SJCRH30 (cell line): ENCODE measurements at regions not wholly inside any gene's neighbourhood (a gene's known extent, or its start where the extent isn't known, plus 50 kb on each side); places are given as distances from the start of the nearest gene placed in this dataset.
A peak's percentile ranks its signal among the peaks of the same experiment; 100 is the strongest.
"Not testable (repeated sequence)": the region's sequence is repeated elsewhere in the genome, so short reads cannot be mapped to it uniquely, and the experiment has no call there.

Experiments
- DNase-seq, 2 experiments: peaks; one replicate each; pipeline ENCODE4 v3.0.0-alpha.2; 2015 to 2020
- H3K27ac ChIP-seq: fragments of 250-450 bp; sonication (Bioruptor Pico); 2 replicates; pipeline ENCODE4 v1.5.1; 2020; ENCODE audit warnings: mild to moderate bottlenecking, moderate library complexity
- H3K27me3 ChIP-seq: fragments of 250-450 bp; sonication (Bioruptor Pico); 2 replicates; pipeline ENCODE4 v1.5.1; 2020; ENCODE audit warnings: mild to moderate bottlenecking, moderate library complexity
- H3K36me3 ChIP-seq: fragments of 250-450 bp; sonication (Bioruptor Pico); 2 replicates; pipeline ENCODE4 v1.5.1; 2020; ENCODE audit warnings: mild to moderate bottlenecking, moderate library complexity
- H3K4me1 ChIP-seq: fragments of 250-450 bp; sonication (Bioruptor Pico); 2 replicates; pipeline ENCODE4 v1.5.1; 2020; ENCODE audit warnings: mild to moderate bottlenecking, moderate library complexity
- H3K4me3 ChIP-seq: fragments of 250-450 bp; sonication (Bioruptor Pico); 2 replicates; pipeline ENCODE4 v1.5.1; 2020; ENCODE audit warnings: mild to moderate bottlenecking, moderate library complexity
- H3K9me3 ChIP-seq: fragments of 250-450 bp; sonication (Bioruptor Pico); replicated peaks from 2 replicates; pipeline ENCODE4 v1.5.1; 2020; ENCODE audit warnings: mild to moderate bottlenecking, moderate library complexity

- peaks cover 30% of the 10 kb centered on the region for H3K4me1 ChIP-seq
- H3K27me3 ChIP-seq, result no peaks in the 10 kb centered on the region
- DNase-seq, result no peak
- H3K36me3 ChIP-seq, result no peaks in the 10 kb centered on the region
- peaks cover 3% of the 10 kb centered on the region; the same call in 1 of the 2 replicates for H3K9me3 ChIP-seq
- H3K4me3 ChIP-seq, result no peak overlapping the region
- H3K27ac ChIP-seq, result peak overlapping the region; percentile 85
Observed at GRCh38 chr7:55309040-55309991, 55.8 kb upstream of the LANCL2 start.

- Histone ChIP-seq H3K27me3 (no peaks in the 10 kb centered on the region), H3K4me1 (peaks cover 28% of the 10 kb centered on the region), H3K9me3 (peaks cover 3% of the 10 kb centered on the region; the same call in 1 of the 2 replicates), H3K36me3 (no peaks in the 10 kb centered on the region), H3K27ac (no peak overlapping the region), H3K4me3 (no peak overlapping the region)
- DNase-seq, result no peak
Observed at GRCh38 chr7:55310287-55311025, 54.7 kb upstream of the LANCL2 start.

DNA sequence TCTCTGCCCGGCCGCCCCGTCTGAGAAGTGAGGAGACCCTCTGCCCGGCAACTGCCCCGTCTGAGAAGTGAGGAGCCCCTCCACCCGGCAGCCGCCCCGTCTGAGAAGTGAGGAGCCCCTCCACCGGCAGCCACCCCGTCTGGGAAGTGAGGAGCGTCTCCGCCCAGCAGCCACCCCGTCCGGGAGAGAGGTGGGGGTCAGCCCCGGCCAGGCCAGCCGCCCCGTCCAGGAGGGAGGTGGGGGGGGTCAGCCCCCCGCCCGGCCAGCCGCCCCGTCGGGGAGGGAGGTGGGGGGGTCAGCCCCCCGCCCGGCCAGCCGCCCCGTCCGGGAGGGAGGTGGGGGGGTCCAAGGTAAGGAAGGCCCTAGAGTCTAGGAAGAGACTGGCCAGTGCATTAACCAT is 53.2 kb upstream of the LANCL2 start:
- peaks cover 23% of the 10 kb centered on the region for H3K4me1 ChIP-seq
- not testable (repeated sequence) for H3K4me3 ChIP-seq, DNase-seq, H3K36me3 ChIP-seq, H3K27me3 ChIP-seq, H3K27ac ChIP-seq, H3K9me3 ChIP-seq

GRCh38 chr7:55313671-55314070 is 51.5 kb upstream of the LANCL2 start:
- H3K36me3 ChIP-seq, DNase-seq, H3K27me3 ChIP-seq, H3K4me1 ChIP-seq, H3K9me3 ChIP-seq, H3K4me3 ChIP-seq, H3K27ac ChIP-seq: not testable (repeated sequence)

GRCh38 chr7:55314967-55315366 is 50.2 kb upstream of the LANCL2 start:
- Histone ChIP-seq H3K36me3 (no peaks in the 10 kb centered on the region), H3K4me1 (no peaks in the 10 kb centered on the region), H3K27me3 (no peaks in the 10 kb centered on the region), H3K9me3 (peaks cover 1% of the 10 kb centered on the region; the same call in 1 of the 2 replicates), H3K27ac (no peak overlapping the region), H3K4me3 (no peak overlapping the region)
- DNase-seq, result no peak
